A204.1 (cell line): ENCODE measurements at regions not wholly inside any gene's neighbourhood (a gene's known extent, or its start where the extent isn't known, plus 50 kb on each side); places are given as distances from the start of the nearest gene placed in this dataset.
"Not testable (repeated sequence)": the region's sequence is repeated elsewhere in the genome, so short reads cannot be mapped to it uniquely, and the experiment has no call there.

Experiments used
- FAIRE-seq: peaks from 2 replicates; lab custom pipeline; 2012; peaks lifted over from hg19 to GRCh38; lab: Jason Lieb, UNC

- FAIRE-seq: no peak
Observed at GRCh38 chr3:153976891-153977554, 144.2 kb upstream of the ARHGEF26 start.

- FAIRE-seq: no peak
Observed at GRCh38 chr3:153978006-153978405, 143.2 kb upstream of the ARHGEF26 start.

- no peak for FAIRE-seq
Observed at GRCh38 chr3:153979418-153980251, 141.6 kb upstream of the ARHGEF26 start.

- no peak for FAIRE-seq
Observed at GRCh38 chr3:153980252-153980590, 141.0 kb upstream of the ARHGEF26 start.

GRCh38 chr3:153997364-153997763 lies 123.8 kb upstream of the ARHGEF26 start:
- FAIRE-seq: not testable (repeated sequence)

GRCh38 chr3:154003649-154004048 lies 117.5 kb upstream of the ARHGEF26 start:
- no peak for FAIRE-seq

- FAIRE-seq: no peak
Observed at GRCh38 chr3:154011036-154011435, 110.2 kb upstream of the ARHGEF26 start.

- no peak for FAIRE-seq
Observed at GRCh38 chr3:154013736-154014135, 107.5 kb upstream of the ARHGEF26 start.

GRCh38 chr3:154015307-154015706 lies 105.9 kb upstream of the ARHGEF26 start:
- FAIRE-seq: no peak

- FAIRE-seq: no peak
Observed at GRCh38 chr3:154018100-154018696, 103.0 kb upstream of the ARHGEF26 start.

- no peak for FAIRE-seq
Observed at GRCh38 chr3:154022606-154023005, 98.6 kb upstream of the ARHGEF26 start.

- no peak for FAIRE-seq
Observed at GRCh38 chr3:154023148-154023547, 98.0 kb upstream of the ARHGEF26 start.

- FAIRE-seq: no peak
Observed at GRCh38 chr3:154025007-154025406, 96.2 kb upstream of the ARHGEF26 start.

GRCh38 chr3:154029926-154030325 lies 91.3 kb upstream of the ARHGEF26 start:
- FAIRE-seq: no peak

GRCh38 chr3:154034797-154035330 lies 86.3 kb upstream of the ARHGEF26 start:
- FAIRE-seq: no peak

GRCh38 chr3:154040283-154040682 lies 80.9 kb upstream of the ARHGEF26 start:
- peak; percentile 90 for FAIRE-seq

GRCh38 chr3:154044671-154045070 lies 76.5 kb upstream of the ARHGEF26 start:
- no peak for FAIRE-seq

GRCh38 chr3:154050216-154050615 lies 71.0 kb upstream of the ARHGEF26 start:
- no peak for FAIRE-seq

- FAIRE-seq: no peak
Observed at GRCh38 chr3:154050766-154051165, 70.4 kb upstream of the ARHGEF26 start.

- FAIRE-seq: no peak
Observed at GRCh38 chr3:154059833-154060232, 61.4 kb upstream of the ARHGEF26 start.

GRCh38 chr3:154060238-154061000 lies 60.8 kb upstream of the ARHGEF26 start:
- no peak for FAIRE-seq

- FAIRE-seq: no peak
Observed at GRCh38 chr3:154061001-154061370, 60.2 kb upstream of the ARHGEF26 start.
